ENCODE measurements at regions not wholly inside any gene's neighbourhood (a gene's known extent, or its start where the extent isn't known, plus 50 kb on each side); places are given as distances from the start of the nearest gene placed in this dataset.

DNA sequence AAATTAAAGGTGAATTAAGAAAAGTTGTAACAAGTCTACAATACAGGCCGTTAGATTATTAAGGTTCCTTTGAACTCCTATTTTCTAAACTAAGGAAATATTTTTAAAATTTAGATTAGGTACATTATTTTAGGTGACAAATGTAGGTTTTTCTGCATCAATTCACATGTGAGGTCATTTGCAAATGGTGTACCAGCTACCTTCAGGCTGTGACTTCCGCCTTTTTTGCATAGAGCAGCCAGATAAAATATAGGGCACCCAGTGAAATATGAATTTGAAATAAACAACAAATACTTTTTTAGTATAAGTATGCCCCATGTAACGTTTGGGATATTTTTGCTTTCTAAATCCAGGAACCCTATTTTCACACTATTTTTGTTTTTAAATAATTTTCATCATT is 544.0 kb downstream of the LMO4 start:
- no peak for TF ChIP-seq JUND (IDR thresholded peaks at IDR 0.05; ENCODE audit: low read depth)
- DNase-seq (ENCODE audit: low read depth in 1 of 2, low spot score in 1 of 2) = no peak
- in situ Hi-C loops (cut with HindIII; ENCODE audit: low pct_unique_long_range_greater_than_20kb, low sequenced_read_pairs) = no loop called here

DNA sequence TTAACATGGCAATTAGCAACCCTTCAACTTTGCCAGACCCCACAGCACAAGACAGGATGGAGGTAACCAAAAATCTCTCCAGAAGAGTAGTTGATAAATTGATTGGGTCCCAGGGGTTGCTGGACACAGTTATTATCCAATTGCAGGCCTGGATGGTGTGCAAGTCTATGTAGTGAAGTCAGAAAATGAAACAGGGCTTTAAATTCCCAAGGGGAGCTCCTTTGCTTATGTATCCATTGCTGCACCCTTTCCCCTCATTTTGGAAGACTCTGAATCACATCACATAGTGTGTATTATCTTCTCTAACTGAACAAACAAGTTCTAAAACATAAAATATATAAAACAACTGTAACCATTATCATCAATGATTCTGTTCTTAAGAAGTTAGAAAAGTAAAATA is 550.2 kb downstream of the LMO4 start:
- DNase-seq (ENCODE audit: low read depth in 1 of 2, low spot score in 1 of 2) = no peak
- TF ChIP-seq JUND (IDR thresholded peaks at IDR 0.05; ENCODE audit: low read depth) = no peak
- in situ Hi-C loops (cut with HindIII; ENCODE audit: low pct_unique_long_range_greater_than_20kb, low sequenced_read_pairs) = no loop called here

DNA sequence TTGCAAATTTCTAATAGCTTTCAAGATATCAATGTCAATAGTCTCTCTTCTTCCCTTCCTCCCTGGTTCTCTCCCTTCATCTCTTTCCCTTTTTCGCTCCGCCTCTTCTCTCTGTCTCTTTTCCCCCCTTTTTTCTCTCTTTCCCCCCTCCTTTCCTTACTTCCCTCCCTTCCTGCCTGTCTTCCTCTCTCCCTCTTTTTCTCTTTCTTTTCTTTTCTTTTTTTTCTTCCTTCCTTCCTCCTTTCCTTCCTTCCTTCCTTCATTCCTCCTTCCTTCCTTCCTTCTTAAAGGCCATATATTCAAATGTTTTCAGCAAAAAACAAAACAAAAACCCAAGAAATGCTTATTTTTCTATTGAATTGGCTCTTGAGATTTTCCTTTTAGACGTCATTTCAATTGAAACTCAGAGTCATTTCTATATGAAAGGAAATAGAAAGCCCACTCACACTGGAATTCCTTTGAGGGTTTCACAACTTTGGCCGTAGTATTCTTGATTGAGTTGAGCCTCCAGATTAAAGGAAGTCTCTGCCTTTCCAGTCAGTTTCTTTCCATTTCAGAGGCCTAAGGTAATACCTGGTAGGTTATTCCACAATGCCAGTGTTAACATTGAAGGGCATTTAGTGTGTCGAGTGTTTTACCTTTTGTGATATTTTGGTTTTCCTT is 551.5 kb downstream of the LMO4 start:
- in situ Hi-C loops (cut with HindIII; ENCODE audit: low pct_unique_long_range_greater_than_20kb, low sequenced_read_pairs) = no loop called here
- DNase-seq (ENCODE audit: low read depth in 1 of 2, low spot score in 1 of 2) = no peak
- TF ChIP-seq JUND (IDR thresholded peaks at IDR 0.05; ENCODE audit: low read depth) = no peak

DNA sequence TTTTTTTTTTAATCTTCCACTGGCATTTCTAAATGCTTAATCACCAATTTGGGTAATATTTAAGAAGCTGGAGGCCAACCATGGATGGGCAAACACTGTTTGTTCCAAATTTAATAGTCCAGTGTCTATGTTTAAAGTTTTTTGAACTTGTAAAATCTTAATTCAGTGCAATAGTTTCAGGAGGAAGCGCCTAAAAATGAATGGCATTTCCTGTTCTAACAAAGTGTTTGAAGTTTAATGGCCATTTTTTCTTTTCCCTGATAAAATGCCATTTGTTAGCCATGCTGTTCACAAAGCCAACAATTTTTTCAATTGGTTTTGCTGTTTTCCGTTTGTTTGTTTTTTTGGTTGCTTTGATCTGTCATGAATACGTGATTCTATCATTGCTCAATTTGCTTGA is 552.1 kb downstream of the LMO4 start:
- TF ChIP-seq JUND (IDR thresholded peaks at IDR 0.05; ENCODE audit: low read depth) = no peak
- no peak for DNase-seq (ENCODE audit: low read depth in 1 of 2, low spot score in 1 of 2)
- in situ Hi-C loops (cut with HindIII; ENCODE audit: low pct_unique_long_range_greater_than_20kb, low sequenced_read_pairs) = no loop called here

DNA sequence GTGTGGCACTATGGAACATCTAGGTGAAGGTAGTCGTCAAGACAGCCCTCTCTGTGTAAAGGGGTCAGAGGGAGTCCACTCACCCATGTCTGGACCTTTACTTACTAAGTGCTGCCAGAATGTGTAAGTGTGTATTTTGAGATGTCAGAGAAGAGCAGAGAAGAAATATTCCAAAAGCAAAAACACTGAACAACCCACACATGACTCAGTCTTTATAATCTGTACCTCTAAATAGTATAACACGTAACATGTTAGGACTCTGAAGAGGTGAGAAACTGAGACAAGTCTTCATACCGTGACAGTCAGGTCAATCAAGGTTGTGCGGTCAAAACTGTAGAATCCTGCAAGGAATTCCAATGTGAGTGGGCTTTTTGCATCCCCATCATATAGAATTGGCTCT is 555.2 kb downstream of the LMO4 start:
- in situ Hi-C loops (cut with HindIII; ENCODE audit: low pct_unique_long_range_greater_than_20kb, low sequenced_read_pairs) = no loop called here
- no peak for TF ChIP-seq JUND (IDR thresholded peaks at IDR 0.05; ENCODE audit: low read depth)

DNA sequence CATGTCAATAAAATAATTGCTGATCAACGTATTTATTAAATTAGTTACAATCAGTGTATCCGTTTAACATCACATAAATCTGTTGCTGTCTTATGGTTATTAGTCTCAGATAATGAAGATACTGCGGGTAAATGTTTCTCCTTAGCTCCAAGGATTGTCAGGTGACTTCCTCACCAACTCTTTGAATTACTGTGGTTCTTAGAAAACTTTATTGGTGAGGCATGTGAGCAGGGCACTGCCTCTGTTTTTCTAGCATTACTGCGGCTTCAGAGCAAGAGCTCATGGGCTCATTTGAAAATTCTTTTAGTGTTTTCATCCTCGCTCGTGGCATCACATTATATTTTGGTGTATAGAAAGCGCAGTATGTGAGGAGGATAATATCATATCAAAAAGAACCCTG is 555.9 kb downstream of the LMO4 start:
- TF ChIP-seq JUND (IDR thresholded peaks at IDR 0.05; ENCODE audit: low read depth) = no peak
- in situ Hi-C loops (cut with HindIII; ENCODE audit: low pct_unique_long_range_greater_than_20kb, low sequenced_read_pairs) = no loop called here
- DNase-seq (ENCODE audit: low read depth in 1 of 2, low spot score in 1 of 2) = no peak

More for the DNA sequence above, 555.2 kb downstream of the LMO4 start:
- DNase-seq (ENCODE audit: low read depth in 1 of 2, low spot score in 1 of 2) = no peak

DNA sequence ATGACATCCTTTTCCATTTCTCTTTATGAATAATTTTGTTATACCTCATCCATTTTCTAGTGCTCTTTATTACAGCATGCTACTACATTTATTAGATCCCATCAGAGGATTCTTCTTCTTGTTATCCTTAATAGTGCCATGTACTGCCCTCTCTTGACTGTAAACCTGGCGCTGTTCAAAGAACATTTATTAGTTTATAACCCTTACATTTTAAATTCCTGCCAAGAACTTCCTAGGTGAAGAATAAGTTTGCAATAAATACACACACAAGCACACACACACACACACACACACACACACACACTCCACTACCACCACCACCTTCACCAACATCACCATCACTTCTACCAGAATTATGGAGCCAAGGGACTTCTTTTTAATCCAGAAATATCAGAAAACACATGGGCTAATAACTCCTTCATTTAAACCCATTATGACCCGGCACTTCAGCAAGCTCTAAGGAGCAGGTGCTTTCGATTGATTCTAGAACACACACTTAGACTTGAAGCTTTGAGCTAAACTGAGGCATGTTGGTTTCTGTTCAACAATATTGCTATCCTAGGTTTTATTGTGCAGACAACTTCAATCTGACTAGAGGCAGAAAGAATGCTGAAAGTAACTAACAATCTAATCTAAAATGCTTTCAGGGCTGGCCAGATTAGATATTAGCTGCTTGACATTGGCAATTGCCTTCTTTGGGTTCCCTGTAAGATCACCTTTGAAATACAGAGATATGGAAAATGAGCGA is 556.8 kb downstream of the LMO4 start:
- TF ChIP-seq JUND (IDR thresholded peaks at IDR 0.05; ENCODE audit: low read depth) = no peak
- no peak for DNase-seq (ENCODE audit: low read depth in 1 of 2, low spot score in 1 of 2)
- in situ Hi-C loops (cut with HindIII; ENCODE audit: low pct_unique_long_range_greater_than_20kb, low sequenced_read_pairs) = no loop called here

DNA sequence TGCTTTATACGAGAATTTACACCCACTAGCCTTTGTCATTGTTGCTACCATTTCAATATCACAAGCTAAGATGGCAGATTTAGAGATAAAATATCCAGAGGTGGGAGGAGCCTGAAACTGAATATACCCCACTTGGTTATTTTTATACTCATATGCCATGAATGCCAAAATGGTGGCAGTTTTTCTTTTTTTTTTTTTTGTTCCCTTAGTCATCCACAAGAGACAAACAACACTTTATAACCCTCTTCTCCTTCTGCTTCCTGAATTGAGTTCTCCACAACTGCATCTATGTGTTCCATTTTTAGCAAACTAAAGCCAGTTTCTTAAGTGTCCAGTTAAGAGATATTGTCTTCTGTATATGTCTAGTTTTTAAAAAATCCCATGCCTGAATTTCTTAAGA is 558.4 kb downstream of the LMO4 start:
- in situ Hi-C loops (cut with HindIII; ENCODE audit: low pct_unique_long_range_greater_than_20kb, low sequenced_read_pairs) = no loop called here

DNA sequence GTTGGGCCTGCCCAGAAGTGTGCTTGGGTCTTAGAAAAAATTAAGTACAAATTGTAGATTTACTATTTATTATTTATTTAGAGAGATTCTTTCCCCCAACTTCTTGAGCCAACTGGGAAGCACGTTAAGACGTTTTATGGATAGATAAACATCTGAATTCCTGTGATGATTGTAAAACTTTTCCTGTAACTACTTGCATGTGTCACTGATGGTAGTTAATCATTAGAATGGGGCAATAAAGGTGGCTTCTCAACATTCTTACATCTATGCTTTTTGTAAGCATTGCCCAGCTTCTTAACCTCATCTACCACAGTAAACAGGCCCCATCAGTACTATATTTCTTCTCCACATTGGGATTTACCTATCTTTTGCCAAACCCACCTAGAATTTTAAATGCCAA is 559.8 kb downstream of the LMO4 start:
- in situ Hi-C loops (cut with HindIII; ENCODE audit: low pct_unique_long_range_greater_than_20kb, low sequenced_read_pairs) = no loop called here
- no peak for TF ChIP-seq JUND (IDR thresholded peaks at IDR 0.05; ENCODE audit: low read depth)

More for the DNA sequence above, 558.4 kb downstream of the LMO4 start:
- no peak for TF ChIP-seq JUND (IDR thresholded peaks at IDR 0.05; ENCODE audit: low read depth)
- no peak for DNase-seq (ENCODE audit: low read depth in 1 of 2, low spot score in 1 of 2)

DNA sequence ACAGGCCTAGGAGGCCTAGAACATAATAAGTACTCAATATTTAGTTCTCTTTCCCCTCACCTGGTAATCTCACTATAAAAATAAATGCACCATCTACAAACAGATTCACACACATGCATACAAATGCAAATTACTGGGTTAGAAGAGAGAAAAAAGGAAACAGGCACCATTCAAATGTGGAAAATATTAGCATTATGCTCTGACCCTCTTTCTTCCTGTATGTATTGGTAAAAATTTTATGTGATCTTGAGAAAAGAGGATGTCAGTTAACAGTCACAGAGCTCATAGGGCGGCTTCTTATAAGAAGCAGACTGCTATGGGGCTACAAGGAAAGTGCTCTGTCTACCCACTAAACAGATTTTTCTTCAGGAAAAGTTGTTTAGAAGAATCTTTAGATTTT is 565.4 kb downstream of the LMO4 start:
- in situ Hi-C loops (cut with HindIII; ENCODE audit: low pct_unique_long_range_greater_than_20kb, low sequenced_read_pairs) = no loop called here
- DNase-seq (ENCODE audit: low read depth in 1 of 2, low spot score in 1 of 2) = no peak
- no peak for TF ChIP-seq JUND (IDR thresholded peaks at IDR 0.05; ENCODE audit: low read depth)

More for the DNA sequence above, 559.8 kb downstream of the LMO4 start:
- DNase-seq (ENCODE audit: low read depth in 1 of 2, low spot score in 1 of 2) = no peak

DNA sequence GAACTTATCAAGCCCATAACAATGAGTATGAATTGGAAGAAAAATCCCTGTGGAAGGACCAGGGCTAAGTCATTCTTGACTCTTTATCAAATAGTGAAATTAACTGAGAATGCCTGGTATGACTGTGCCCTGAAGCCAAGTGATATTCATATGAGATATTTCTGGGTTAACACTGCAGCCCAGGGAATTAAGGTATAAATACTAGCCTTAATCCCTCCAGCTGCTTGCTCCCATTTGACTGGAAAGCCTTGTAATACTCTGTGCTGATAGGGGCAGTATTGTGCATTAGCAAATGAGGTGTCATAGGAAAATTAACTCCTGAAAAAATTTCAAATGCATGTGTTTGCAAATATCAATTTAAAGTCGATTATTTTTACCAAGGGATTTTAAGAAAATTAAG is 568.8 kb downstream of the LMO4 start:
- TF ChIP-seq JUND (IDR thresholded peaks at IDR 0.05; ENCODE audit: low read depth) = no peak
- no peak for DNase-seq (ENCODE audit: low read depth in 1 of 2, low spot score in 1 of 2)
- in situ Hi-C loops (cut with HindIII; ENCODE audit: low pct_unique_long_range_greater_than_20kb, low sequenced_read_pairs) = no loop called here

DNA sequence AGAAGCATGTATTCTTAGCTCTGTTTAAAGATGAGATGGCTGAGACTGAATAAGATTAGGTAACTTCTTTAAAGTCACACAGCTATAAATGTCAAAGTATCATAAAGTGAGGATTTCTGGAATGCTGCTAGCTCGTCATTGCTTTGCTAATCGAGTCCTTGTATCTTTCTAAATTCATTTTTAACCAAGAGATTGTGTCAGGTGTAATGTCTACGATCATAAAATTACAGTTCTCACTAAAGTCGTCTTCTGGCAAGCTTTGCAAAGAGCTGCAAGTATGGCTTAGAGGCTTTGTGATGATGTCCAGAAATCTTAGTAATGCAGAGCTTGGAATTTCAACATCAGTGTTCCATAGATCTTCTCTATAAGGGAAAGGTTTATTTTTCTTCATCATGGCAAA is 569.8 kb downstream of the LMO4 start:
- no peak for DNase-seq (ENCODE audit: low read depth in 1 of 2, low spot score in 1 of 2)
- no peak for TF ChIP-seq JUND (IDR thresholded peaks at IDR 0.05; ENCODE audit: low read depth)
- in situ Hi-C loops (cut with HindIII; ENCODE audit: low pct_unique_long_range_greater_than_20kb, low sequenced_read_pairs) = no loop called here

DNA sequence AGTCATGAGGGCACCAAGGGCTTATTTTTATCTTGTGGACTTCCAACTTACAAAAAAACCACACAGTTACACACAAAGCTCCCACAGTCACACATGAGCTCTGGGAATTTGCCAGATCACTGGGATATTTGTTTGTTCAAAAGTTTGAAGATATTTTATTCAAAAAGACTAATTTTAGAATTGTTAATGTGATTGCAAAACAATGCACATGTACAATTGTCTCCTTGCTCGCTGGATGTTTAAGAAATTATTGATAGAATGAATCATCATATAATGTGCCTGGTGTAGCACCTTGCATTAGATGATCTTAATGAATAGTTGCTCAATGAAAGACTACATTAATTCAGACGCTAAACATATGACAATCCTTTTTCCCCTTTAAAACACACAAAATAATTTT is 570.3 kb downstream of the LMO4 start:
- in situ Hi-C loops (cut with HindIII; ENCODE audit: low pct_unique_long_range_greater_than_20kb, low sequenced_read_pairs) = no loop called here
- no peak for DNase-seq (ENCODE audit: low read depth in 1 of 2, low spot score in 1 of 2)
- no peak for TF ChIP-seq JUND (IDR thresholded peaks at IDR 0.05; ENCODE audit: low read depth)

All from T47D (cell line).